ENCODE measurements at regions not wholly inside any gene's neighbourhood (a gene's known extent, or its start where the extent isn't known, plus 50 kb on each side); places are given as distances from the start of the nearest gene placed in this dataset.

DNA sequence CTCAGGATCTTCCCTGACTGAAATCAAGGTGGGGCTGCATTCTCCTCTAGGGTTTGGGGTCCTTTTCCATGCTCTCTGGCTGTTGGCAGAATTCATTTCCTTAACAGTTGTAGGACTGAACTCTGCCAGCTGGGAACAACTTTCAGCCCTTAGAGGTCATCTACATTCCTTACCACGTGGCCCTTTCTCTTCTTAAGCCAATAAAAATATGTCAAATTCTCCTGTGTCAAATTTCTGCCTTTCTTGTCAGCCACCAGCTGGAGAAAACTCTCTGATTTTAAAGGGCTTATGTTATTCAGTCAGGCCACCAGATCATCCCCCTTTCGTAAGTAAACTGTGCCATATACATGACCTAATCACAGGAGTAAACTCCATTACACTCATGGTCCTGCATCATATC, 95.3 kb upstream of the IL6 start:
- DNase-seq (ENCODE audit: low read depth, low spot score): no peak
- Histone ChIP-seq H3K9me3 (ENCODE audit: control insufficient read depth, insufficient read depth, low read length) (no peaks in the 10 kb centered on the region), H3K27ac (ENCODE audit: low read depth, low read length) (no peak overlapping the region), H3K4me3 (ENCODE audit: low read depth, low read length) (no peak overlapping the region), H3K27me3 (ENCODE audit: control insufficient read depth, insufficient read depth, low read length) (no peaks in the 10 kb centered on the region)
- POLR2A ChIA-PET: interaction anchor here (1.3 kb wide), 1 partner anchor 54 kb away, joined by 3 read pairs; no protein-coding TSS in a partner anchor
- CTCF ChIA-PET: interaction anchor here (0.6 to 1.5 kb wide), 2 partner anchors 83 to 95 kb away, joined by 5 read pairs; partner anchors contain the start of gene IL6
- TF ChIP-seq CTCF (IDR thresholded peaks at IDR 0.05; ENCODE audit: low read depth, low read length): no peak

GRCh38 chr7:22630069-22630468, 96.9 kb upstream of the IL6 start:
- no peak for TF ChIP-seq CTCF (IDR thresholded peaks at IDR 0.05; ENCODE audit: low read depth, low read length)
- H3K27me3 ChIP-seq (ENCODE audit: control insufficient read depth, insufficient read depth, low read length): no peaks in the 10 kb centered on the region
- DNase-seq (ENCODE audit: low read depth, low spot score): no peak
- H3K9me3 ChIP-seq (ENCODE audit: control insufficient read depth, insufficient read depth, low read length): no peaks in the 10 kb centered on the region
- H3K4me3 ChIP-seq (ENCODE audit: low read depth, low read length): no peak overlapping the region
- POLR2A ChIA-PET: no interaction called here
- CTCF ChIA-PET: interaction anchor here (1.1 kb wide), 1 partner anchor 70 kb away, joined by 3 read pairs; no protein-coding TSS in a partner anchor
- H3K27ac ChIP-seq (ENCODE audit: low read depth, low read length): no peak overlapping the region

GRCh38 chr7:22629056-22629455, 97.9 kb upstream of the IL6 start:
- Histone ChIP-seq H3K4me3 (ENCODE audit: low read depth, low read length) (no peak overlapping the region), H3K27me3 (ENCODE audit: control insufficient read depth, insufficient read depth, low read length) (no peaks in the 10 kb centered on the region), H3K9me3 (ENCODE audit: control insufficient read depth, insufficient read depth, low read length) (no peaks in the 10 kb centered on the region), H3K27ac (ENCODE audit: low read depth, low read length) (no peak overlapping the region)
- no peak for TF ChIP-seq CTCF (IDR thresholded peaks at IDR 0.05; ENCODE audit: low read depth, low read length)
- ChIA-PET CTCF (interaction anchor here (0.5 kb wide), 1 partner anchor 224 kb away, joined by 5 read pairs; no protein-coding TSS in a partner anchor), POLR2A (no interaction called here)
- DNase-seq (ENCODE audit: low read depth, low spot score): no peak

DNA sequence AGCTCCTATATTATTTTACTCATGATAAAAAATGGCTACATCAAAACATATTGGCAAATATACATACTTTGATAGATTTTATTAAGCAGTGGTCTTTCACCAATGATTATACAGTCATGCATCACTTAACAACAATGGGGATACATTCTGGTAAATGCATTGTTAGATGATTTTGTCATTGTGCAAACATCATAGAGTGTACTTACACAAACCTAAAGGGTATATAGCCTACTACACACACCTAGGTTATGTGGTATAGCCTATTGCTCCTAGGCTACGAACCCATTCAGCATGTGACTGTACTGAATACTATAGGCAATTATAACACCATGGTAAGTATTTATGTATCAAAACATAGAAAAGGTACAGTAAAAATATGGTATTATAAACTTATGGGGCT, 98.9 kb upstream of the IL6 start:
- no peak for DNase-seq (ENCODE audit: low read depth, low spot score)
- no peaks in the 10 kb centered on the region for H3K9me3 ChIP-seq (ENCODE audit: control insufficient read depth, insufficient read depth, low read length)
- CTCF ChIA-PET: no interaction called here

GRCh38 chr7:22627136-22627535, 99.9 kb upstream of the IL6 start:
- POLR2A ChIA-PET: no interaction called here
- H3K4me3 ChIP-seq (ENCODE audit: low read depth, low read length): no peak overlapping the region
- DNase-seq (ENCODE audit: low read depth, low spot score): no peak
- H3K27ac ChIP-seq (ENCODE audit: low read depth, low read length): no peak overlapping the region
- no peaks in the 10 kb centered on the region for H3K27me3 ChIP-seq (ENCODE audit: control insufficient read depth, insufficient read depth, low read length)
- no peaks in the 10 kb centered on the region for H3K9me3 ChIP-seq (ENCODE audit: control insufficient read depth, insufficient read depth, low read length)
- CTCF ChIA-PET: no interaction called here
- TF ChIP-seq CTCF (IDR thresholded peaks at IDR 0.05; ENCODE audit: low read depth, low read length): no peak

More for the DNA sequence above, 98.9 kb upstream of the IL6 start:
- no peak overlapping the region for H3K27ac ChIP-seq (ENCODE audit: low read depth, low read length)
- H3K27me3 ChIP-seq (ENCODE audit: control insufficient read depth, insufficient read depth, low read length): no peaks in the 10 kb centered on the region
- POLR2A ChIA-PET: no interaction called here
- no peak for TF ChIP-seq CTCF (IDR thresholded peaks at IDR 0.05; ENCODE audit: low read depth, low read length)
- H3K4me3 ChIP-seq (ENCODE audit: low read depth, low read length): no peak overlapping the region

Measured in AG04450 (cell line).